ENCODE measurements at regions not wholly inside any gene's neighbourhood (a gene's known extent, or its start where the extent isn't known, plus 50 kb on each side); places are given as distances from the start of the nearest gene placed in this dataset.

DNA sequence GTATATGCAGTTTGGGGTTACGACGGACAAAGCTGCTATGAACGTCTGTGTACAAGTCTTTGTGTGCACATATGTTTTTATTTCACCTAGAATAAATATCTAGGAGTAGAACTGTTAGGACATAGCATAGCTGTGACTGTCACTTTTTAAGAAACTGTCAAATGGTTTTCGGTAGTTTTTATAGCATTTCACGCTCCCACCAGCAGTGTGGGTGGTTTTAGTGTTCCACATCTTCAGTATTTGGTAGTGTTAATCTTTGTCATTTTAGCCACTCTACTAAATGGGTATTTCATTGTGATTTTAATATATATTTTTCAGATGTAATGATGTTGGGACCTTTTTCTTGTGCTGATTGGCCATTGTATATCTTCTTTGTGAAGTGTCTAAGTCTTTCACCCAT lies 109.1 kb upstream of the BCAT1 start:
- DNase-seq = no peak

- no peak for DNase-seq
Measured at GRCh38 chr12:25056486-25057130, 107.7 kb upstream of the BCAT1 start.

DNA sequence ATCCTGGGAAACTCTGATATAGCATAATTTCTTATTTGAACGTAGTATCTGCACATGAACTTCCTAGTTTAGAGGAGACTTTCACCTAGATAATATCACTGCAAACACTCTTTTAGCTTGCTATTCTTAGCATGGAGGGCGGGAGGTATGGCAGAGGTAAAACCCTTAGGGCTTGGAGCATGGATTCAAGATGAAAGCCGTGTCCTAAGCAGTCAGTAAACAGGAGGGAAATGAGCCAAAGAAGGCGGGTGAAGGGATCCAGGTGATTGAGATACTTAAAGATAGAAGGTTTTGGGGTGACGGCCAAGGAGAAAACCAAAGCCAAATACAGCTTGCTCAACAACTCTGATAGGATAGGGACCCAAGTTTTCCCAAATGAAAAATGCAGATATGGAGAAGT lies 107.1 kb upstream of the BCAT1 start:
- no peak for DNase-seq

- DNase-seq = peak; percentile 36
Measured at GRCh38 chr12:25054783-25055144, 105.9 kb upstream of the BCAT1 start.

DNA sequence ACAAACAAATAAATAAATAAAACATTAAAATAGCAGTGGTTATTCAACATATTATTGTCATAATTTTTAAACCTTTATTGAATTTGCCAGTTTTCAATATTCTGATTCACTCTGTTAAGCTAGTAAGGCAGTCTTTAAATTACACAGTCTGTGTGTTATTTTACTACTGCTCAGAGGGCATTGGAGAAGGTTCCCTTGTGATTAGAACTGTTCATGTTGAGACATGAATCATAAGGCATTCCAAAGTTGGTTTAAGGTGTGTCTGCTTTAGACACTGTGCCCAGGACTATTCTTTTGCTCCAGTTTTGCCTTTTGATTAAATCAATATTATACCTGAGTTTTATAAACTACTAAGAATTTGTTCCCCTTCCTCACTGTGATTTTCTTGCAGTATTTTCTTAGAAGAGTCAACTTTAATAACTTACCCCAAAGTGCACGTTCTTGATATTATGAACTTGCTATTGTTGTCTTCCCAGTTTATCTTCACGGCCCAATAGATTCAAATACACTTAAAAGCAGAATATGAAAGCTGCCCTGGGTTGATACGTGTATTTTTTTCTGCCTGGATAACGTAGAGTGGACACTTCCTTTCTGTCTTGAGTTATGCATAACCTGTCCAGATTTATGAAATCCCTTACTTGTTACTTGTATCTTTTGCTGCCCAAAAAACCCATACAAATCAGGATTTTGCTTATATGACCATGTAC lies 105.3 kb upstream of the BCAT1 start:
- no peak for DNase-seq

GRCh38 chr12:25052914-25053211 lies 104.0 kb upstream of the BCAT1 start:
- peak; percentile 36 for DNase-seq

GRCh38 chr12:25052196-25052913 lies 103.5 kb upstream of the BCAT1 start:
- peak; percentile 80 for DNase-seq

DNA sequence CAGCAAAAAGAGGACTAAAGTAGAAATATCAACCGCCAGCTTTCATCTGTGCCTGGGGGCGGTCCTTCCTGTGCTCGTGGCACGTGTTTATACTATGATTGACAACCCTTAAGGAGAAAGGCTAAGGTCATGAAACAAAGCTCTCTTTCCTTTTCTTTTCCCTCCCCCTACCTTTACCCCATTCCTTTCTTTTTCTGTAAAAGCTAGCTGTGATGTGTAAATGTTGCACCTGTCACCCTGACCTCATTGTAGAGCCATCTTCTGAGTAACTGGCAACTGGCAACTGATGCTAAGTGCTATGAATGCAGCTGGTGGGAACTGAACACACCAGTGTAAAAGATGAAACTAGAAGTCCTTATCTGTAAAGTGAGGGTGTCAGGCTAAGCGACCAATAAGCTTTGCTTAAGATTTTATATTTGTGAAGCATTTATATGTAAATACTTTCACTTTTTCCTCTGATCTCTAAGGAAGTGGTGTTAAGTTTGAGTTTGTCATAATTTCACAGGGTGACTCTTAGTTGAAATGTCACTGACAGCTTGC lies 102.8 kb upstream of the BCAT1 start:
- DNase-seq = peak; percentile 82

DNA sequence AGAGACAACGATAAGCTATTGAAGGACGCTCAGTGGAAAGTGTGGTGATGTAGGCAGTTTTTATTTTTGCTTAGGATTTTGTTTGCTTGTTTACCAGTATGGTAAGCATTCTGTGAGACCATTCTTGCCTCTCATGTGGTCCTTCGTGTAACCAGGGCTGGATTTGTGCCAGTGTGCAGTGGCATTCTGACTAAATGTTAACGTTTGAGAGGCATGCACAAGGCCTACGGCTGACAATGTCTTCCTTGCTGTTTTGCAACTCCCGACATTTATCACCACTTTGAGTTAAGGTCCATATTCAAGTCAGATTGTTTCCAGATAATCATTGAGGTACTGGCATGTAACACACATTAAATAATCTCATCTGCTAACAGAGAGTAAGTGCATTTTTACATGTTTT lies 102.3 kb upstream of the BCAT1 start:
- no peak for DNase-seq

GRCh38 chr12:25045869-25046268 lies 97.0 kb upstream of the BCAT1 start:
- DNase-seq = no peak

DNA sequence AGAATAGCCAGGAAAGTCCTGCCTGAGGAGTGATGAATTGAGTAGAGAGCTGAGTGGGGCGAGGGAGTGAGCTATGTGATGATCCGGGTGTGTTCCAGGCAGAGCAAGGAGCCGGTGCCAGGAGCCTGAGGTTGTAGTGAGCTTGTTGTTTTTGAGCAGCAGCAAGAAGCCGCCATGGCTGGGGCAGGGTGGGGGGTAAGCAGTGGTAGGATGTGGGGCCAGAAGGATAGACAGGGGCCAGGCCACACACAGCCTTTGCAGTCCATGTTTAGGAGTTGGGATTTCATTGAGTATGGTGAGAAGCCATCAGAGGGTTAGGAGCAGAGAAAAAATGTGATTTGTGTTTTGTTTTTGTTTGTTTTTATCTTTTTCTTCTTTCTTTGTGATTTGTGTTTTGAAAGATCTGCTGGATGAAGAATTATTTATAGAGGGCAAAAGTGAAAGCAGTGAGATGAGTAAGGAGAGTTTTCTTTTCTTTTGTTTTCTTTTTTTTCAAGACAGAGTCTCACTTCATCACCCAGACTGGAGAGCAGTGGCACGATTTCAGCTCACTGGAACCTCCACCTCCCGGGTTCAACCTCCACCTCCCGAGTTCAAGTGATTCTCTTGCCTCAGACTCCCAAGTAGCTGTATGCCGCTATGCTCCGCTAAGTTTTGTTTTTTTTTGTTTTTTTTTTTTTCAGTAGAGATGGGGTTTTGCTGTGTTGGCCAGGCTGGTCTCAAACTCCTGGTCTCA lies 92.3 kb upstream of the BCAT1 start:
- no peak for DNase-seq

DNA sequence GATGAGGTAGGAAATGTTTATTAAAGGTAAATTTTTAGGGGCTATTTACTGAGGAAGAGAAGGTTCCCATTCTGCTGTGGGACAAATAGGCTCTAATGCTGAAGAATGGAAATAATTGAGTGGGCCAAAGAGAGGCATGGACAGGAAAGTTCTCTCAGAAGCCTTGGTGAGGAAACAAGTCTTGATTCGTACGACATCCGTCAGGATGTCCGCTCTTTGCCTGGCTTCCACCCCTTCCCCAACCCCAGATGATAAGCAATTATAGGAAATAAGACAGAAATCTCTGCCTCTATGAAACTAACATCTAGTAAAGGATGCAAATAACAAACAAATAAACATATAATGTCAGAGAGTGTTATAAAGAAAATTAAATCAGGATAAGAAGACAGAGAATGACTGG lies 91.7 kb upstream of the BCAT1 start:
- DNase-seq = no peak

DNA sequence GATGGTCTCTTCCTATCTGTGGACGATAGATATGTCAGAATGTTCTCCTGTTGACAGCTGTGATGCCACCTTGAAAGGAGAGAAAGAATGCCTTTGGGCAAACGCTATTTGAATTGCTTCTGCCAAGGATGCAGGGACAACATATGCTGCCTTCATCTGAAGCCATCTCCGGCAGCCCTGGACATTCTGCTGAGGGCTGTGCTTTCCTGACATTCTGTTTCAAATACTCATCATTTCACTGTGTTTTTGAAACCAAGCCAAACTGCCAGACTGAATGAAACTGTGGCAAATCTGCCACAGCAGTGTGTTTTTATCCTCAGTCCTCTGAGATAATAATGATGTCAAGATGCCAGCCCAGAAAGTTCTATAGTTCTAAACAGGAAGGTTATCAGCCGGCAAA lies 85.8 kb upstream of the BCAT1 start:
- no peak for DNase-seq

GRCh38 chr12:25025951-25026490 lies 77.1 kb upstream of the BCAT1 start:
- no peak for DNase-seq

DNA sequence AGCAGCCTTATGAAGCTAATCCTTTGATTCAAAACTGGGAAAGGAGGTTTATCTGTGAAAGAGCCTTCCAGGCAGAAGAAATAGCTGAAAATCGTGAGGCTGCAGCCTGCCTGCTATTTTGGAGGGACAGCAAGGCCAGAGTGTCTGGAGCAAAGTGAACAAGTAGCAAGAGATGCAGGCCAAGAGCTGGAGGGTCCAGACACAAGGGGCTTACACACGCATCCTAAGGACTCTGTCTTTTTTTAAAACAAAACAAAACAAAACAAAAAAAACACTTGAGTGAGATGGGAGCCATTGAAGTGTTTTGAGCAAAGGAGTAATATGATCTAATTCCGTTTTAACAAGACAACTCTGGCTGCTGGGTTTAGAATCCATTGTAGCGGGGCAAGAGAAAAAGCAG lies 76.4 kb upstream of the BCAT1 start:
- no peak for DNase-seq

GRCh38 chr12:25023808-25024207 lies 74.9 kb upstream of the BCAT1 start:
- DNase-seq = no peak

DNA sequence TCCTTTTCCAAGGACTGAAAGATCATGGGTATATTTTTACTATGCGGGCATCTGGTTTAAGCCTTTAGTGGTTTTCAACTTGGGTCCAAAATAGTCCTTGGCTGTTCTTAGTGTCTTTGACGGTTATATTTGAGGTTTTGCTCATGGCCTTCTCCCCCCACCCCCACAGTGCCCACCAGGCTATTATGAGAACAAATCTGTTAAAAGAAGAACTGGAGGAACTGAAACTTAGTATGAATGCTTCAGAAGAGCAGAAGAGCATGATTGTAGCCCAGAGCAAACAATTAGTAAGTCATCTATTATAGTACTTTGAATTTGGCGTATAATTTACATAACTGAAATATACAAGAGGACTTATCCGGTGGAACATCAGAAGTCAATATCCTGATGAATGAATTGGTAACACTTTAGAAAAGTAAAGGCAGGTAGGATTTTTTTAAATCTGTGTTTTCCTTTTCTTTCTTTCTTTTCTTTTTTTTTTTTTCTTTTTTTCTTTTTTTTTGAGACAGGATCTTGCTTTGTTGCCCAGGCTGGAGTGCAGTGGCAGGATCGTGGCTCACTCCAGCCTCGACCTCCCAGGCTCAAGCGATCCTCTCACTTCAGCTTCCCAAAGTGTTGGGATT lies 71.8 kb upstream of the BCAT1 start:
- no peak for DNase-seq

GRCh38 chr12:25018146-25018545 lies 69.2 kb upstream of the BCAT1 start:
- no peak for DNase-seq

DNA sequence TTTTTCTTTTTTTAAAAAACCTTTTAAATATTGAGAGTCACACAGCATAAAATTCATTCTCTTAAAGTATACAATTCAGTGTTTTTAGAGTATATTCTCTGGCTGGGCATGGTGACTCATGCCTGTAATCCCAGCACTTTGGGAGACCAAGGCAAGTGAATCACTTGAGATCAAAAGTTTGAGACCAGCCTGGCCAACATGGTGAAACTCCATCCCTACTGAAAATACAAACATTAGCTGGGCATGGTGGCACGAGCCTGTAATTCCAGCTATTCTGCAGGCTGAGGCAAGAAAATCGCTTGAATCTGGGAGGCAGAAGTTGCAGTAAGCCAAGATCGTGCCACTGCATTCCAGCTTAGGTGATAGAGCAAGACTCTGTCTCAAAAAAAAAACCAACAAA lies 68.4 kb upstream of the BCAT1 start:
- DNase-seq = no peak

DNA sequence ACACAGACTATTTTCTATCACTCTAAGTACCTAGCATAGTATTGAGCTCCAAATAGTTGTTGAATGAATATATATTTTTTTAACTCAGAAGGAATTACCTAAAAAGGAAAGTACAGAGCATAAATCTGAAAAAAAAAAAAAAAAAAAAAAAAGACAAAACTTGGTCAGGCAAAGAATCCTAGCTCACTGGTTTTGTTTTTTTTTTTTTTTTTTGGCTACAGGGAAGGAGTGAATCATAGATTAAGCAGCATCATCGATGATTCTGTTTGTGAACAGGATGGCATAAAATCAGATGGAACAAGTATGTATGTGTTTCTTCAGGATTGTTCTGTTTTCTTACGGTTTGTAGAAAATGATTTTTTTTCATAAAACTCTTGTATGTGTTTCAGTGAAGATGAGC lies 66.1 kb upstream of the BCAT1 start:
- DNase-seq = no peak

DNA sequence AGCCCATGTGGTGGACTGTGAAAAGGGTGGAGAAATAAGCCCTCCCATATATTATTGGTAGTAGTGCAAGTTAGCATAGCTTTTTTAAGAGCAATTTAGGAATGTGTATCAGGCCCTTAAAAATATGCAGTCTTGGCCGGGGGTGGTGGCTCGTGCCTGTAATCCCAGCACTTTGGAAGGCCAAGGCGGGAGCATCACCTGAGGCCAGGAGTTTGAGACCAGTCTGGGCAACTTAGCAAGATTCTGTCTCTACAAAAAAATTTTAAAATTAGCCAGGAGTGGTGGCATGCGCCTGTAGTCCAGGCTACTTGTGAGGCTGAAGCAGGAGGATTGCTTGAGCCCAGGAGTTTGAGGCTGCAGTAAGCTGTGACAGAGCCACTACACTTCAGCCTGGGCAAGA lies 64.2 kb upstream of the BCAT1 start:
- no peak for DNase-seq

- DNase-seq = no peak
Measured at GRCh38 chr12:25009496-25010092, 60.7 kb upstream of the BCAT1 start.
